ENCODE measurements at regions not wholly inside any gene's neighbourhood (a gene's known extent, or its start where the extent isn't known, plus 50 kb on each side); places are given as distances from the start of the nearest gene placed in this dataset.

DNA sequence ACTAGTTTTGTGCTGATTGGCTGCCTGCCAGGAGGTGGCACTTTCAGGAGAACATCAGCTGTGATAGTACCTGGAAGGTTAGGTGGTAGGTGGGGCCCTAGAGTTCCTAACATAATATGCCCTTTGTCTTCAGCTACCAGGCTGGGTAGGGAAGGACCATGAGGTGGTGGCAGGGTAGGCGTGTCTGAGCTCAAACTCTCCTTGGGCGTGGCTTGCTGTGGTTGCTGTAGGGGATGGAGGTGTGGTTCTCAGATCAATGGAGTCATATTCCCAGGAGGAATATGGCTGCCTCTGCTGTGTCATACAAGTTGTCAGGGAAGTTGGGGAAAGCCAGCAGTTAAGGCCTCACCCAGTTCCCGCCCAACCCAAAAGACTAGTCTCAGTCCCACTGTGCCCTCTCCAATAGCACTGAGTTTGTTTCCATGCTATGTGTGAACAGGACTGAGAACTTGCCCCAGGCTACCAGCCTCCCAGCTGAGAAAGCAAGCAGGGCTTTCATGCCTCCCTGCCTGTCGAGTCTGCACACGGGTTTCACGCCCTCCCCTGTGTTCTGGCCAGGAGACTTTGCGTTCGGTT lies 107.7 kb downstream of the CHCHD4 start:
- TF ChIP-seq ESRRA (CRISPR knock-in tag; IDR thresholded peaks at IDR 0.05; ENCODE audit: borderline replicate concordance) (no peak), TEAD4 (CRISPR knock-in tag; IDR thresholded peaks at IDR 0.05) (no peak), NR3C1 (CRISPR knock-in tag; conservative IDR thresholded peaks at IDR 0.05; ENCODE audit: low read depth) (no peak), CBFB (CRISPR knock-in tag; IDR thresholded peaks at IDR 0.05; ENCODE audit: low read depth) (no peak), CTCF (IDR thresholded peaks at IDR 0.05) (no peak), ATF6 (CRISPR knock-in tag; IDR thresholded peaks at IDR 0.05) (no peak), USF2 (CRISPR knock-in tag; IDR thresholded peaks at IDR 0.05) (no peak), E2F5 (CRISPR knock-in tag; IDR thresholded peaks at IDR 0.05) (no peak), HMGXB4 (CRISPR knock-in tag; IDR thresholded peaks at IDR 0.05) (no peak), ZNF396 (CRISPR knock-in tag; IDR thresholded peaks at IDR 0.05; ENCODE audit: borderline replicate concordance) (no peak), PRRX2 (CRISPR knock-in tag; IDR thresholded peaks at IDR 0.05) (no peak), FOXP4 (CRISPR knock-in tag; IDR thresholded peaks at IDR 0.05) (no peak)
- TF ChIP-seq, protein P1, sequence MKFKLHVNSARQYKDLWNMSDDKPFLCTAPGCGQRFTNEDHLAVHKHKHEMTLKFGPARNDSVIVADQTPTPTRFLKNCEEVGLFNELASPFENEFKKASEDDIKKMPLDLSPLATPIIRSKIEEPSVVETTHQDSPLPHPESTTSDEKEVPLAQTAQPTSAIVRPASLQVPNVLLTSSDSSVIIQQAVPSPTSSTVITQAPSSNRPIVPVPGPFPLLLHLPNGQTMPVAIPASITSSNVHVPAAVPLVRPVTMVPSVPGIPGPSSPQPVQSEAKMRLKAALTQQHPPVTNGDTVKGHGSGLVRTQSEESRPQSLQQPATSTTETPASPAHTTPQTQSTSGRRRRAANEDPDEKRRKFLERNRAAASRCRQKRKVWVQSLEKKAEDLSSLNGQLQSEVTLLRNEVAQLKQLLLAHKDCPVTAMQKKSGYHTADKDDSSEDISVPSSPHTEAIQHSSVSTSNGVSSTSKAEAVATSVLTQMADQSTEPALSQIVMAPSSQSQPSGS (CRISPR knock-in tag; IDR thresholded peaks at IDR 0.05; ENCODE audit: borderline replicate concordance, low read depth) = no peak
- TF ChIP-seq, protein P2, sequence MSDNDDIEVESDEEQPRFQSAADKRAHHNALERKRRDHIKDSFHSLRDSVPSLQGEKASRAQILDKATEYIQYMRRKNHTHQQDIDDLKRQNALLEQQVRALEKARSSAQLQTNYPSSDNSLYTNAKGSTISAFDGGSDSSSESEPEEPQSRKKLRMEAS (CRISPR knock-in tag; IDR thresholded peaks at IDR 0.05) = no peak

Data from WTC11 (cell line).